Right atrium auricular region (tissue), 2 donors: ENCODE measurements at regions not wholly inside any gene's neighbourhood (a gene's known extent, or its start where the extent isn't known, plus 50 kb on each side); places are given as distances from the start of the nearest gene placed in this dataset.

ENCODE experiments used
- DNase-seq: peaks from one replicate; pipeline ENCODE4 v3.0.0-alpha.2; 2019; ENCODE audit warnings: low spot score
- H3K27ac ChIP-seq, 2 donors: fragments of 200-600 bp; sonication (generic); 1 replicate in 1 of 2; 2 replicates in 1 of 2; pipeline ENCODE4 v1.5.1; 2016 to 2019
- H3K27me3 ChIP-seq, 2 donors: fragments of 200-600 bp; sonication (generic); one replicate each; pipeline versions ENCODE4 v1.5.1 to v1.6.0; 2017 to 2019
- H3K36me3 ChIP-seq: fragments of 200-600 bp; sonication (generic); one replicate; pipeline ENCODE4 v1.5.1; 2016
- H3K4me1 ChIP-seq, 2 donors: fragments of 200-600 bp; sonication (generic); one replicate each; pipeline versions ENCODE4 v1.5.1 to v1.6.0; 2017 to 2019
- H3K4me3 ChIP-seq, 2 donors: fragments of 200-600 bp; sonication (generic); 1 replicate in 1 of 2; 2 replicates in 1 of 2; pipeline ENCODE4 v1.5.1; 2017 to 2019; ENCODE audit warnings: mild to moderate bottlenecking in 1 of 2, moderate library complexity in 1 of 2
- H3K9me3 ChIP-seq, 2 donors: fragments of 200-600 bp; sonication (generic); one replicate each; pipeline ENCODE4 v1.5.1; 2019
- CTCF ChIP-seq, 2 donors: fragments of 200-600 bp; sonication (generic); IDR thresholded peaks; one replicate each; pipeline ENCODE4 v1.5.1; 2019; ENCODE audit warnings: antibody characterized with exemption in 2 of 2

GRCh38 chr5:82991059-82991458, 86.1 kb downstream of the TMEM167A start:
- Histone ChIP-seq H3K4me3 (no peak overlapping the region), H3K36me3 (no peaks in the 10 kb centered on the region), H3K27me3 (no peaks in the 10 kb centered on the region), H3K4me1 (no peaks in the 10 kb centered on the region), H3K27ac (no peak overlapping the region), H3K9me3 (no peaks in the 10 kb centered on the region)
- DNase-seq, result no peak
- no peak for TF ChIP-seq CTCF (IDR thresholded peaks at IDR 0.05)

GRCh38 chr5:82987188-82987587, 90.0 kb downstream of the TMEM167A start:
- H3K36me3 ChIP-seq, result no peaks in the 10 kb centered on the region
- no peak for TF ChIP-seq CTCF (IDR thresholded peaks at IDR 0.05)
- no peak overlapping the region for H3K27ac ChIP-seq
- H3K27me3 ChIP-seq, result no peaks in the 10 kb centered on the region
- DNase-seq, result no peak
- H3K4me3 ChIP-seq, result no peak overlapping the region
- H3K4me1 ChIP-seq, result no peaks in the 10 kb centered on the region
- no peaks in the 10 kb centered on the region for H3K9me3 ChIP-seq

GRCh38 chr5:82986404-82986803, 90.8 kb downstream of the TMEM167A start:
- Histone ChIP-seq H3K27ac (no peak overlapping the region), H3K4me3 (no peak overlapping the region), H3K27me3 (no peaks in the 10 kb centered on the region), H3K4me1 (no peaks in the 10 kb centered on the region), H3K36me3 (no peaks in the 10 kb centered on the region), H3K9me3 (no peaks in the 10 kb centered on the region)
- TF ChIP-seq CTCF (IDR thresholded peaks at IDR 0.05), result no peak
- no peak for DNase-seq

- no peaks in the 10 kb centered on the region for H3K27me3 ChIP-seq
- H3K4me1 ChIP-seq, result no peaks in the 10 kb centered on the region
- no peaks in the 10 kb centered on the region for H3K36me3 ChIP-seq
- TF ChIP-seq CTCF (IDR thresholded peaks at IDR 0.05), result no peak
- no peaks in the 10 kb centered on the region for H3K9me3 ChIP-seq
- no peak overlapping the region for H3K27ac ChIP-seq
- DNase-seq, result no peak
- no peak overlapping the region for H3K4me3 ChIP-seq
Observed at GRCh38 chr5:82985763-82986162, 91.4 kb downstream of the TMEM167A start.

- DNase-seq, result no peak
- H3K36me3 ChIP-seq, result no peaks in the 10 kb centered on the region
- H3K27me3 ChIP-seq, result no peaks in the 10 kb centered on the region
- no peak overlapping the region for H3K4me3 ChIP-seq
- TF ChIP-seq CTCF (IDR thresholded peaks at IDR 0.05), result no peak
- H3K9me3 ChIP-seq, result no peaks in the 10 kb centered on the region
- no peak overlapping the region for H3K27ac ChIP-seq
- H3K4me1 ChIP-seq, result no peaks in the 10 kb centered on the region
Observed at GRCh38 chr5:82984786-82985735, 92.1 kb downstream of the TMEM167A start.
